NOMO-1 treated with DMSO at 0.1 percent for 48 hours (cell line): ENCODE measurements at regions not wholly inside any gene's neighbourhood (a gene's known extent, or its start where the extent isn't known, plus 50 kb on each side); places are given as distances from the start of the nearest gene placed in this dataset.

Experiments used
- DNase-seq: peaks from one replicate; lab custom pipeline; 2025; ENCODE audit not compliant: unreplicated experiment; lab: John Stamatoyannopoulos, UW

DNA sequence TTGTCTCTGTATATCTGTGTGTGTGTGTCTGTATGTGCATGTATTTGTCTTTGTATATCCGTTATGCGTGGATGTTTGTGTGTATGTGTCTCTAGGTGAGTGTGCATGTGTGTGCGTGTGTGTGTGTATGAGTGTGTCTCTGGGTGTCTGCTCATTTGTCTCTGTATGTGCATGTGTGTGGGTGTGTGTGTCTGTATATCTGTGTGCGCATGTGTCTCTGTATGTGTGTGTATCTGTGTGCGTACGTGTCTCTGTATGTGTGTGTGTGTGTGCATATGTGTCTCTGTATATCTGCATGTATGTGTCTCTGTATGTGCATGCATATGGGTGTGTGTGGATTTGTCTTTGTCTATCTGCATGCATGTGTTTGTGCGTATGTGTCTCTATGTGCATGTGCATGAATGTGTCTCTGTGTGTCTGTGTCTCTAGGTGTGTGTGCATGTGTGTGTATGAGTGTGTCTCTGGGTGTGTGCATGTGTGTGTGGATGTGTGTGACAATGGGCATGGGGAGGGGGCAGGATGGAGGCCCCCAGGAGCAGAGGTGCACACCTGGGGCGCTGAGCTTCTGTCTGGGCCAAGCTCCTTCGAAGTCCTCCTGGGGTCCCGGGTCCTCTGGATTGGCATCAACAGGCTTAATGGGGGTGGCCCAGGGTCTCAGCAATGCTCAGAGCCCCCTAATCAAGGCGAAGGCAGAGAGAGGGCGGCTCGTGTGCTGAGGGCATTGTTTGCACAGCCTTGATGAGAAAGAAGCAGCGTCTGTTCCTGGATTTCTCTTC lies 373.4 kb upstream of the IRX4 start:
- DNase-seq = no peak

DNA sequence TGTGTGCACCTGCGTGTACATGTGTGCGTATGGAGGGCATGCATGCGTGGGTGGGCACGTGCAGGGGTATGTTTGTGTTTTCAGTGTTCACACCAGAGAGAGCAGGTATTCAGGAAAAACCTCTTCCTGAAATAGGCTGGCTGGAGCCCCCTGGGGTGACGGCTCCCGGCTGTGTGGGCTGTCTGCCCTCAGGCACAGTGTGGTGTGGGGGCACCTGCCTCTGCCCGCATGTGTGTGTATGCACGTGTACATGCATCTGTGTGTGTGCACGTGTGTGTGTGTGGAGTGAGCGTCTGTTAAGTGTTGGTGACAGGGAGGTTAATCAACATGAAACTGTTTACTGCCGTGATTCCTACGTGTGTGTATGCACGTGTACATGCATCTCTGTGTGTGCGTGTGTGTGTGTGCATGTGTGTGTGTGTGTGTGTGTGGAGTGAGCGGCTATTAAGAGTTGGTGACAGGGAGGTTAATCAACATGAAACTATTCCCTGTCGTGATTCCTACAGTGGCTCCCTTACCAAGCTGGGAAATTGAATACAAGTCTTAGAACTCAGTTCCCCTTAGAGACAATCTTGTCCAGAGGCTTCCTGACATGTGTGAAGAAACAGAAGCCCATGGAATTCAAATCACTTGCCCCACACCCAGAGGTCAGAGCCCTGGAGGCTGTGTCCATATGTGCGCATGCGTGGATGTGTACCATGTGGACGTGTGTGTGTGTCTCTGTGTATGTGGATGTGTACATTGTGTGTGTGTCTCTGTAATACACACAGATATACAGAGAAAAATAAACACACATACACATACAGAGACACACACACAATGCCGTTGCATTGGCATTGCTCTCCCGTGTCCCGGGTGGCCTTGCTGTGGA lies 372.4 kb upstream of the IRX4 start:
- no peak for DNase-seq

- DNase-seq = no peak
Observed at GRCh38 chr5:2254406-2254805, 371.7 kb upstream of the IRX4 start.

DNA sequence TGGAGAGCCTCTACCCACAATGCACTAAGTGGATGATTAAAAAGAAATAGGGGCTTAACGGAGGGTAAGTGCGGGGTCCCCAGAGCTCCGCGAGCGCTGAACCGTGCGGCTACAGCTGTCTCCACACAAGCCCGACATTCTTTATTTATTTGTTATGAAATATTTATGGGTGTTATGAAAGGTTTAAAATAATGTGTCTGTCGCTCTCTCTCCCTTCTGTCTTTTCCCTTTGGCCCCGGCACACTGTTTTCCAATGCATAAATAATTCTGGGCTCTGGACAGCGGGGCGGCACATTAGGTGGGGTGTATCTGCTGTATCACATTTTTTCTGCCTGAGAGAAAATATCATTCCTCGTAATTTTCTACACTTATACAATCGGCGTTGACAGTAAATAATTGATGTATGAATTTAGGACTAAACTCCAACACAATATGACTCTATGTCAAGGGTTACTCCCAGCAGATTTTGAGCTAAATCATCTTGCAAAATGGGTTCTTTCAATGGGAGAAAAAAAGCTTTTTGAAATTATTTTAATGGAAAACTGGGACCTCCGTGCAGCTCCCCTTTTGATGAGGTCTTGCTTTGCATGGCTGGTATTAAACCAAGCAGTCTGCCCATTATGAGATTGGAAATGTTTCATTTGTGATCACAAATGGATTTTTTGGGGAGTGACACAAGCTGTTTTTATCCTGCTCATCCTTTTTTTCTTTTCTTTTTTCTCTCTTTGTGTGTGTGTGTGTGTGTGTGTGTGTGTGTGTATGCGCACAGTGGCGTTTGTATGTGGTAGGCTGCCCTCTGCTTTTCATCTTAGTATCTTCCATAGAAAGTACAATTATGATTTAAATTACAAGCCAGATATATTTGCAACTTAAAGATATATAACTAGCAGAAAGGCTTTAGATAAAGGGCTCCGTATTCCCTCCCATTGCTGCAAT lies 370.6 kb upstream of the IRX4 start:
- no peak for DNase-seq

GRCh38 chr5:2251751-2252150 lies 369.0 kb upstream of the IRX4 start:
- DNase-seq = no peak

GRCh38 chr5:2251298-2251697 lies 368.6 kb upstream of the IRX4 start:
- no peak for DNase-seq

DNA sequence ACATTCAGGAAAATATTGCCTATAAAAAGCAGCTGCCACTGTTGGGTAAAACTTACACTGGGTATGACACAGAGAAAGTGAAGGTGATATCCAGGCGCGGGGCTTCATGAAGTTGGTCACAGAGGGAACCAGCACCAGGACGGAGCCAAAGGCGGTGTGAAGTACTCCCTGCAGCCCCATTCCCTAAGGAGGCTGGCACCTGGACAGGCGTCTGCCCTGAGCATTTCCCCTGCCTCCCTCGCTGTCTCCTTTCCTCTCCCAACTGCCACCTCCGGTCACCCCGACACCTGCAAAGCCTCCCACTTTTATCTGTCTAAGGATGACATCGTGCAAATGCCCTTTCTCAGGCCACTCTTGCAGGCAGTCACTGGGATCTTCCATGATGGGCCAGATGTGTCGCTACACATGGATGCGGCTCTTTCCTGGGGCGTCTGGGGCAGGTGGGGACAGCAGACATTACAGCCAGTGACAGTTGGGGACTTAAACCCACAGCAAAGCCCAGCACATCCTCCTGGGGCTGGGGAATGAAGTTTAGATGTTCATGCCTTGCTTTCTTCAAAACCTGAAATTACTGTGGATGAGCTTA lies 367.7 kb upstream of the IRX4 start:
- DNase-seq = no peak

DNA sequence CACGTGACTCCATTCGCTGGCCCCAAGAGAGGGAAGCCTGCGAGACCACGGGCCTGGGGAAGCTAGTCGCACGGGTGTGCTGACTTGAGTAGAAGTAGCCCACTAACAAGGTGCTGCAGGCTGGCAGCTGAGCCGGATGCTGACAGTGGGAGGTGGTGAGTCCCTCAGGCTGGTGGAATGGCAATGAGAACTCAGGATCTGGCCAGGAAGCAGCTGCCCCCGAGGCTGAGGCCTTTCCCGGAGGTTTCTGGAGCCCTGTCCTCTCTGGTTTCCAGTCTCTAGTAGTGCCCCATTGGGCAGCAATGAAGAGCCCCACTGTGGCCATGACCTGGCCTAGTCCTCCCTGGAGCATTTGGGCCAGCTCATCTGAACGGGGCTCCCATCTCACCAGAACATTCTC lies 366.7 kb upstream of the IRX4 start:
- no peak for DNase-seq

DNA sequence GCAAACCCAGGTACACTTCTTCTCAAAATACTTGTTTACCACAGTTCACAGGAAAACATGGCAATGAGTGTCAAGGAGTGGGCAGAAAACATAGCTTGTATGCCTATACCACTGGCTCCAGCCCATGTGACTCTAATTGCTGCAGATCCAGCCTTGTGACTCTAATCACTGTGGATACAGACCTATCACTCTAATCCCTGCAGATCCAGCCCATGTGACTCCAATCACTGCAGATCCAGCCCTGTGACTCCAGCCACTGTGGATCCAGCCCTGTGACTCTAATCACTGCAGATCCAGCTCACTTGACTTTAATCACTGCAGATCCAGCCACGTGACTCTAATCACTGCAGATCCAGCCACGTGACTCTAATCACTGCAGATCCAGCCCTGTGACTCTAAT lies 366.3 kb upstream of the IRX4 start:
- no peak for DNase-seq

- no peak for DNase-seq
Observed at GRCh38 chr5:2242539-2242938, 359.8 kb upstream of the IRX4 start.

GRCh38 chr5:2241842-2242241 lies 359.1 kb upstream of the IRX4 start:
- DNase-seq = no peak

- no peak for DNase-seq
Observed at GRCh38 chr5:2240118-2240904, 357.6 kb upstream of the IRX4 start.

DNA sequence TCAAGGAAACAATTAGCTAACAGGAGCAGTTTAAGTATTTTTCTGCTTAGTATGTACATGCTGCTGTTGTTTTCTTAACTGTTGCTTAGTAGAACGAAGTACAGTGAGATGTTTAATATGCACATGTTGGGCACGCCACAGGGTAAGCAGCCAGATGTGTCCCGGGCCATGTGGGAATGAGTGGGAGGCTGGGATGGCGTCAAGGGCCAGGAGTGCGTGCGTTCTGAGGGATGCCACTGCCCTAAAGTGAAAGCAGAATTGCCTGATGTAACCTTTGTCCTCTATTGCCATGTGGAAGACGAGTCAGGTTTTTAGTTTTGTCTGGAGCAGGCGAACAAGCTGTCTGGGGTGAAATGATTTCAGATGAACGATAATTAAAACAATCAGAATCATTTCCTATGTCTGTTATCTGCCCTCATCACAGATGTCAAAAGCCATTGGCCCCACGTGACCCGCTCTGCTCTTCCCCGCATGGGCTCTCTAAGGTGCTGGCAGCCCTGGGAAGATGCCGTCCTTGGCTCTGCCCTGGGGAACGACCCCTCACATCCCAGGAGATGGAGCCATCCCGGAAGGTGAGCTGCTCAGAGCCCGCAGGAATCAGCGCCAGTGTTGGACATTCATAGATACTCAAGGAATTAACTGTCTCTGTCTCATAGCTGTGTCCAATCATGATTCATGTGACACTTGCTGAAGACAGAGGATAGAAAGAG lies 356.6 kb upstream of the IRX4 start:
- DNase-seq = no peak

DNA sequence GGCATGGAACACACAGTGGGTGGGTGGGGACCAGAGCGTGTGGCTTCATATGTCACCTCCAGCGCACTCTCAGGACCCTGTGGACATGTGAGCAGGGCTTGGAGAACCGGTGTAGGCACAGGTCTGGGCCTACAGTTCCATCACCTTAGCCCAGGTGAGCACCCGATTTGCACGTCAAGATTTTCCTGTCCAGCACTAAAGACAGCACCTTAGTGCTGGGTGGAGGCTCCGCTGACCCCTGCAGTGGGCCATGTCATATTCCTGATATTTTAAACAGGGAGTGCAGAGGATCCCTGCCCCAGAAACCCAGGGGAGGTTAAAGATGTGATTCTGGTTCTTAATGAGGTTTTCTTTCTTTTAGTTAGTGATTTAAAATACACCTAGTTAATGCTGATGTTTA lies 356.0 kb upstream of the IRX4 start:
- DNase-seq = no peak

DNA sequence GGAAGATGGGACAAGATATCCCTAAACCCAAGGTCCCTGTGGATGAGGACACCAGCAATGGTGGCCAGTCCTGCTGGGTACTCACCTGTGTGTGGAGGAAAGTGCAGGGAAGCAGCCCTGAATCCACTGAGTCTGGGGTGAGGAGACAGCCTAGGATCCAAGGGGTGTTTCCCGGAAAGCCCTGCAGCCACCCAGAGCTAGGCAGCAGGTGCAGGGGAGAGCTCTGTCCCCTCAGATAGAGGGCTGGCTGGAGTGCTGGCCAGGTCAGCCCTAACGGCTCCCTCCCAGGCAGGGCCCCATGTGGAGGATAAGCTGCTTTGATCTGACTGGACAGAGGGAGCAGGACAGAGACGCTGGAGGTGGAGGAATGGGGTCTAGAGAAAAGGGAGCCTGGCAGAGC lies 344.7 kb upstream of the IRX4 start:
- no peak for DNase-seq

GRCh38 chr5:2224689-2225088 lies 342.0 kb upstream of the IRX4 start:
- no peak for DNase-seq

- no peak for DNase-seq
Observed at GRCh38 chr5:2223303-2223702, 340.6 kb upstream of the IRX4 start.

DNA sequence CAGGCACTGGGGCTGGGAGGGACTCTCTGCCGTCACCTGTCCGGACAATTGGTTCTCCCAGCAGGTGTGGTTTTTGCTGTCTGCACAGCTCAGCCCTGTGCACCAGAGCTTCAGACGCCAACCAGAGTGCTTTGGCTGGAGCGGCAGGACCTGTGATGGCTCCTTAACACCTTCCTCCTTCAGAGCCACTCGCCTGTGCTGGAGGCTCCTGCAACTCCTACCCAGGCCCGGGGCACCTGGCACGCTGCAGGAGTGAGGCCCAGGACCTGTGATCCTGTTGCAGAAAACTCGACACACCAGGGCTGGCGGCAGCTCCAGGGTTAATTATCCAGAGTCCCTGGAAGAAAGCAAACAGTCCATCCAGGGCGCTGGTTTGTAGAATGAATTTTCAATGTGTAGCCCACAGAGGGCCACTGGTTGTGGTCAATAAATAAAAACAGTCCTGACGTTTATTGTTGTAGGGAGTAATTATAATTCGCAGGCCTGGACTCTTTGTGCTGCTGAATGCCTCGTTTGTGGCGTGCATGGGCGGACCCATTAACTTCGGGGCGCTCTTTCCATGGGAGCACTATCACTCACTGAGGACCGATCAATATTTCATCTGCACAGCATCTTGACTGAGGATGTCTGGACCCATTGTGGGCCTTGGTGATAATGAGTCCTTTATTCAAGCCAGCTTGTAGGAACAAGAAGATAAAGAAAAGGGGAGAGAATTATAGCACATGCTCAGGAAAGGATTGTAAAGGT lies 339.7 kb upstream of the IRX4 start:
- DNase-seq = no peak

GRCh38 chr5:2221450-2221849 lies 338.7 kb upstream of the IRX4 start:
- no peak for DNase-seq
